ENCODE measurements at regions not wholly inside any gene's neighbourhood (a gene's known extent, or its start where the extent isn't known, plus 50 kb on each side); places are given as distances from the start of the nearest gene placed in this dataset.

DNA sequence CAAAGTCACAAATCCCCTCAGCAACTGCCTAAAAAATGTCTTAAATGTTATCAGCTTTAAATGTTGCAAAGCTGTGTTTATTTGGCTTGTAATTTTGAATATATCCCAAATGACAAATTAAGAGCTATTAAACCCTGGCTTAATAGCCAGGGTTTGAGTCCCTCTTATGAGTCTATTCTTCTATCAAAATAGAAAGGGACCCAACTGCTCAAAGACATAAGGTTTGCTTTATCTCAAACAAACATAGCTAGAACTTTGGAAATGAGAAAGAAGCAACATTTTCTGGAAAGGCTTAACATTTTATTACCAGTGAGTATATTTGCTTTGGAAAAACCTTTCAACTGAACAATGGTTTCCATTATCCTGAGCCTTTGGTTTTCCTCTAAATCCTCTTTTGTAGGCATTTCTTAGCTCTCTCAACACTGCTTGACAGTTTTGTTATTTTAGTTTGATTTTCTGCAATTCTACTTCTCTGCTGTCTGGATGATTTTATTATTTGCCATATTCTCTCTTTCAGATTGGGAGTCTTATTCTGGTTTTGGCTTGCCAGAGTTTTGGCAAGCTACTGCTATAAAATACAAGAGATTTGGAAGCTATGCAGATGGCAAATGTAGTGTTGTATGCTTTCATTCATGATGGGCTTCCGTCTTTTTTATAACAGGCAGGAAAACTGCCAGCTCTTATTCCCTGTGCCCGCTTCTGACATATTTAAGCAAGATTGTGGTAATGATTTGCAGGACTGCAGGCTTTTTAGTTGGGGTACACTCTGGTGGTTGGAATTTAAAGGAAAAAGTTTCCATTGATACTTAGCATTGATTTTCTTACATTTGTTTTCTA, 734.9 kb downstream of the DTWD2 start:
- Histone ChIP-seq H3K36me3 (replicated peaks) (no peaks in the 10 kb centered on the region), H3K27me3 (ENCODE audit: low read depth) (no peaks in the 10 kb centered on the region), H3K9me3 (0 out of 2 replicates have a peak, but pooled peaks cover 5% of the 10 kb centered on the region), H3K4me3 (no peak overlapping the region), H3K4me1 (peaks cover 6% of the 10 kb centered on the region; the same call in 1 of the 2 replicates)
- DNase-seq (ENCODE audit: low spot score in 2 of 2), result peak in 1 of 2 experiments; percentile 90
- in situ Hi-C loops (cut with MboI; ENCODE audit: low sequenced_read_pairs), result no loop called here

DNA sequence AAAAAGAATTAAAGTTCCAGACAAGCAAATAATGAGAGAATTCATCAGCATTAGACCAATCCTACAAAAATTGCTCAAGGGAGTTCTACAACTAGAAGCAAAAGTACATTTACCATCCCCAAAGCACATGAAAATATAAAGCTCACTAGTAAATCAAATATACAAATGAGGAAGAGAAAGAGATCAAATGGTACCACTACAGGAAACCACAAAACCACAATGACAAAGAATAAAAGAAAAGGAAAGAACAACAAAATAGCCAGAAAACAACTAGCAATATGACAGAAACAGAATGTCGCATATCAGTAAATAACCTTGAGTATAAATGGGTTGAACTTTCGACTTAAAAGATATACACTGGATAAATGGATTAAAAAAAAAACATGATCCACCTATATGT, 739.0 kb downstream of the DTWD2 start:
- Histone ChIP-seq H3K4me3 (no peak overlapping the region), H3K4me1 (peaks cover 9% of the 10 kb centered on the region), H3K9me3 (0 out of 2 replicates have a peak, but pooled peaks cover 5% of the 10 kb centered on the region), H3K27me3 (ENCODE audit: low read depth) (no peaks in the 10 kb centered on the region), H3K36me3 (replicated peaks) (no peaks in the 10 kb centered on the region)
- no peak for DNase-seq (ENCODE audit: low spot score in 2 of 2)
- in situ Hi-C loops (cut with MboI; ENCODE audit: low sequenced_read_pairs), result no loop called here

DNA sequence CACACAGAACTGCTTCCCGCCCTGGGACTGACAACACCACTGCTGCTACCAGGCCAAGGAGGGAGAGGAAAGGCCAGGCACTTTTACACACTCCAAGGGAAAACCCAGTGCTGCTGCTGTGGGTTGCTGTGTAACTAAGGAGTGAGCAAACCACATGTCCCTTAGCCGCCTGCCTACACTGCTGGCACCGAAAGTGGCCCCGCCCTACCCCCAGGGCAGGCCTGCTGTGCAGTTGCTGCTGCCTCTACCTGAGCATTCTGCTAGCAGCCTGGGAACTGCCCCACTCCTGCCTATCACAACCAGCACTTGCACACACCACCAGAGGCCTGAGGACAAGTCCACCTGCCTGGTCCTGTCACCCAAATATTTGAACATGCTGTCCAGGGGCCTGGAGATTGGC, 740.9 kb downstream of the DTWD2 start:
- no peak for DNase-seq (ENCODE audit: low spot score in 2 of 2)
- Histone ChIP-seq H3K4me3 (no peak overlapping the region), H3K36me3 (replicated peaks) (no peaks in the 10 kb centered on the region), H3K9me3 (0 out of 2 replicates have a peak, but pooled peaks cover 5% of the 10 kb centered on the region), H3K4me1 (peaks cover 8% of the 10 kb centered on the region), H3K27me3 (ENCODE audit: low read depth) (no peaks in the 10 kb centered on the region)
- in situ Hi-C loops (cut with MboI; ENCODE audit: low sequenced_read_pairs), result no loop called here

DNA sequence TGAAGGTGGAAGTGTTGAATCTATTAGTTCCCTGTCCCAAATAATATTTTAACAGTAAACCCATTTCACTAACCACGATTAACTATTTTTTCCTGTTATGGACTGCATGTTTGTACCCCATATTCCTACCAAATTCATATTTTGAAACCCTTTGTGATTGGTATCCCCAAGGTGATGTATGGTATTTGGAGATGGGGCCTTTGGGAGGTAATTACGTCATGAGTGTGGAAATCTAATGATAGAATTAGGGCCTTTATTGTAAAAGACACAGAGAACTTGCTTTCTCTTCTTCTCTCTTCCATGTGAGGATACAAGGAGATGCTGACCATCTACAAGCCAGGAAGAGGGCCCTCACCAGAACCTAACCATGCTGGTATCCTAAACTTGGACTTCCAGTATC, 744.7 kb downstream of the DTWD2 start:
- in situ Hi-C loops (cut with MboI; ENCODE audit: low sequenced_read_pairs), result no loop called here
- no peak for DNase-seq (ENCODE audit: low spot score in 2 of 2)
- H3K27me3 ChIP-seq (ENCODE audit: low read depth), result no peaks in the 10 kb centered on the region
- no peaks in the 10 kb centered on the region for H3K36me3 ChIP-seq (replicated peaks)
- no peak overlapping the region for H3K4me3 ChIP-seq
- H3K4me1 ChIP-seq, result peaks cover 8% of the 10 kb centered on the region
- no peaks in the 10 kb centered on the region for H3K9me3 ChIP-seq

DNA sequence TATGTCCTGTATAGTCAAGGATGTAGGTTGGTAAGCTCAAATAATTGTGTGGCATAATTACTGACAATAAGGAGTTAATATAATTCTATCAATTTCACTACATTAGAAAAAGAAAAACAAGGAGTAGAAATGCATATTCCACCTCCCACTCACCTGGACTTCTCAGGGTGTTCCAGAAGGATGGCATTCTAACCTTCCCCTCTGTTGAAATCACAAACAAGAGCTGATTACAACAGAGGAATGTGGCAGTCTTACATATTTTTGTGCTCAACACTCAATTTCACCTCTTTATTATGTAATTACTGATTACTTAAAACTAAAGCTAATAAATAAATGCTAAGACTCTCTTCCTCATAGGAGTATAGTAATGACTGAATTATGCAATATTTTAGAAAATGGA, 745.3 kb downstream of the DTWD2 start:
- H3K4me1 ChIP-seq, result peaks cover 8% of the 10 kb centered on the region
- H3K4me3 ChIP-seq, result no peak overlapping the region
- H3K36me3 ChIP-seq (replicated peaks), result no peaks in the 10 kb centered on the region
- in situ Hi-C loops (cut with MboI; ENCODE audit: low sequenced_read_pairs), result no loop called here
- no peak for DNase-seq (ENCODE audit: low spot score in 2 of 2)
- no peaks in the 10 kb centered on the region for H3K27me3 ChIP-seq (ENCODE audit: low read depth)
- H3K9me3 ChIP-seq, result no peaks in the 10 kb centered on the region

DNA sequence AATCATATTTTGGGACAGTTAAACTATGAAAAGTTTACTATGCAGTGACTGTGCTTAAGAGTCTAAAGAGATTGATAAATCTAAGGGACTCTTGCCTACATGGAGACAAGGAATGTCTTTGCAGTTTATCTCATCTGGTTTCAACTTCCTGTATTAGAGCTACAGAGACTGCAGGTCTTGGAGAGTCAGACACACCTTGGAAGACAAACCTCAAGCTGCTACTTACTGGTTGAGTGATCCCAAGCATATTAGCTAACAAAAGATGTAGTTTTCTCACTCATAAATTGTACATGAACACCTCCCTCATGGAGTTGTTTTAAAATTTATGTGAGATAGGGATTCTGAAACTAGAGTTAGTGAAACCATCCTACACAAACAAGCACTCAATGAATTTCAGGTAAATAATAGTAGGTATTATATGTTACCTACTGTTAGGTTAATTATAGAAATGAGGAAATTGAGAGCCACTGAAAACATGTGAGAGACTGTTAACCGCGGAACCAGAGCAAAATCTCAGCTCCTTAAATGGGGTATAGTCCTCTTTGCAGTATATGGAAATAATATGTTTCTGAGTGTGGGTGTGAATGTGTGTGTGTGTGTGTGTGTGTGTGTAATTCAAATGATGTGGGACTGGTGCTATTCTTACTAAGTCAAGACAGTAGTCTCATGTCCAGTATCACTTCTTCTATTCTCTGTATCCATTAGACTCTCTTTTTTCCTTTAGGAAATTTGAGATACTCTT, 752.1 kb downstream of the DTWD2 start:
- H3K27me3 ChIP-seq (ENCODE audit: low read depth), result no peaks in the 10 kb centered on the region
- DNase-seq (ENCODE audit: low spot score in 2 of 2), result no peak
- no peaks in the 10 kb centered on the region for H3K36me3 ChIP-seq (replicated peaks)
- peaks cover 3% of the 10 kb centered on the region; the same call in 1 of the 2 replicates for H3K4me1 ChIP-seq
- in situ Hi-C loops (cut with MboI; ENCODE audit: low sequenced_read_pairs), result no loop called here
- no peak overlapping the region for H3K4me3 ChIP-seq
- H3K9me3 ChIP-seq, result no peaks in the 10 kb centered on the region

DNA sequence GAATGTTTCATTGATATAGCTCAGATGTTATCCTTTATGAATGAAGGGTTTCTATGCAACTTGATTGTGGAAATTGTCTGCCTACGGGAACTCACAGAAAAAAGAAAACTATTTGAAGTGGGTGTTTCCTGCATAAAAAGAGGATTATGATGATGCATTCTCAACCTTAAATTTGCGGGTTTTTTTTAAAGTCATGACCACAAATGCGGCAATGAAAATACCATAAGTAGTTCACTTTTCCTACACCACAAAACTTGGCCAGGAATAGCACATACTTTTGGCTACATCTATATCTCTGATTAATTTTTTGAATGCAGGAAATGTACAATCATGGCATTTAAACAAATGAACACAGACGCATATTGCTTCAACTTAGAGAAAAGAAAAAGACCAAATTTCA, 754.7 kb downstream of the DTWD2 start:
- Histone ChIP-seq H3K36me3 (replicated peaks) (no peaks in the 10 kb centered on the region), H3K4me3 (no peak overlapping the region), H3K9me3 (no peaks in the 10 kb centered on the region), H3K4me1 (peaks cover 9% of the 10 kb centered on the region), H3K27me3 (ENCODE audit: low read depth) (no peaks in the 10 kb centered on the region)
- peak in 1 of 2 experiments; percentile 26 for DNase-seq (ENCODE audit: low spot score in 2 of 2)
- in situ Hi-C loops (cut with MboI; ENCODE audit: low sequenced_read_pairs), result no loop called here

DNA sequence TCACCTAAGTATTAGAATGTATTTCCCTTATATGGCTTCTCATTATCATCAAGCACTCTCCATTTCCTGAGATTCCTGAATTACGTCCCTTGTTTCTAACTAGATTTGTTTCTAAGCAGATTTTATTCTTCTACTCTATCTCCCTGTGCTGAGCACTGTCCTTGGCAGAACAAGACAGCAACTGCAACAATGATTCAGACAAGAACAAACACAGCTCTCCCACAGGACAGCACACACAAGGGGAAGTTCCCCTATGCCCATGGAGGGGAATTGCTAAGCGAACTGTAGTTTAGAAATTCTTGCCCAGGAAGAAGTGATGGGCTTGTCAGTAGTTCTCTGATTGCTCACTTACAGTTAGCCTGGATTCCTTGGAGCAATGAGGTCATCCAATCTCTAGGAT, 759.9 kb downstream of the DTWD2 start:
- Histone ChIP-seq H3K36me3 (replicated peaks) (no peaks in the 10 kb centered on the region), H3K4me1 (peaks cover 6% of the 10 kb centered on the region), H3K27me3 (ENCODE audit: low read depth) (no peaks in the 10 kb centered on the region), H3K9me3 (no peaks in the 10 kb centered on the region), H3K4me3 (no peak overlapping the region)
- in situ Hi-C loops (cut with MboI; ENCODE audit: low sequenced_read_pairs), result no loop called here
- no peak for DNase-seq (ENCODE audit: low spot score in 2 of 2)

DNA sequence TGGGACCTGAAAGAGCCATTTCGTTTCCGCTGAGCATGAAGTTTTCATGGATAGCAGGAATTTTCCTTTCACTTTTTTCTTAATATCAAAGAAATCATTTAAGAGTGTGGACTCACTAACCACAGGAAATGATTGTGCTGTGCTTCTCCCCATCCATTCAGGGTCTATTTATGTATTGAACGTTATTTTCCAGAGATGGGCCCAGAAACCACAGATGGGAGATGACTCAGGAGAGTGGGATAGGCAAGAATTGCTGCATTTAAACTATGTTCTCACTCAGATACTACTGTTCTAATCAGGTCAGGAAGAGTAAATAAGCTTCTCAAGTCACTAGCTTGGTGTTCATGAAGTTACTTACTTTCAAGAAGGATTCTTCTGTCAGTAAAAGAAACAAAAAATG, 763.8 kb downstream of the DTWD2 start:
- no peaks in the 10 kb centered on the region for H3K9me3 ChIP-seq
- no peaks in the 10 kb centered on the region for H3K36me3 ChIP-seq (replicated peaks)
- H3K4me3 ChIP-seq, result no peak overlapping the region
- no peak for DNase-seq (ENCODE audit: low spot score in 2 of 2)
- in situ Hi-C loops (cut with MboI; ENCODE audit: low sequenced_read_pairs), result no loop called here
- H3K4me1 ChIP-seq, result peaks cover 6% of the 10 kb centered on the region
- no peaks in the 10 kb centered on the region for H3K27me3 ChIP-seq (ENCODE audit: low read depth)

DNA sequence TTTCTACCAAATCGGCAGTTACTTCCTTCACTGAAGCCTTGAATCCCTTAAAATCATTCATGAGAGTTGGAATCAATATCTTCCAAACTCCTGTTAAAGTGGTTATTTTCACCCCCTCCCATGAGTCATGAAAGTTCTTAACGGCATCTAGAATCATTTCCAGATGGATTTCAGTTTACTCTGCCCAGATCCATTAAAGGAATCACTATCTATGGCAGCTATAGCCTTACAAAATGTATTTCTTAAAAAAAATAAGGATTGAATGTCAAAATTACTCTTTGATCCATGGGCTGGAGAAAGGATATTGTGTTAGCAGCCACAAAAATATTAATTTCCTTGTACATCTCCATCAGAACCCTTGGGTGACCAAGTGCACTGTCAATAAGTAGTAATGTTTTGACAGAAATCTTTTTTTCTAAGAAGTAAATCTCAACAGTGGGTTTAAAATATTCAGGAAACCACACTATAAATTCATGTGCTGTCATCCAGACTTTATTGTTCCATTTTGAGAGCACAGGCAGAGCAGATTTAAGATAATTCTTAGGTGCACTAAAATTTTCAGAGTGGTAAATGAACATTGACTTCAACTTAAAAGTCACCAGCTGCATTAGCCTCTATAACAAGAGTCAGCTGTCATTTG, 767.7 kb downstream of the DTWD2 start:
- H3K4me3 ChIP-seq, result no peak overlapping the region
- no peak for DNase-seq (ENCODE audit: low spot score in 2 of 2)
- in situ Hi-C loops (cut with MboI; ENCODE audit: low sequenced_read_pairs), result no loop called here
- no peaks in the 10 kb centered on the region for H3K4me1 ChIP-seq
- no peaks in the 10 kb centered on the region for H3K27me3 ChIP-seq (ENCODE audit: low read depth)
- H3K36me3 ChIP-seq (replicated peaks), result no peaks in the 10 kb centered on the region
- H3K9me3 ChIP-seq, result no peaks in the 10 kb centered on the region

DNA sequence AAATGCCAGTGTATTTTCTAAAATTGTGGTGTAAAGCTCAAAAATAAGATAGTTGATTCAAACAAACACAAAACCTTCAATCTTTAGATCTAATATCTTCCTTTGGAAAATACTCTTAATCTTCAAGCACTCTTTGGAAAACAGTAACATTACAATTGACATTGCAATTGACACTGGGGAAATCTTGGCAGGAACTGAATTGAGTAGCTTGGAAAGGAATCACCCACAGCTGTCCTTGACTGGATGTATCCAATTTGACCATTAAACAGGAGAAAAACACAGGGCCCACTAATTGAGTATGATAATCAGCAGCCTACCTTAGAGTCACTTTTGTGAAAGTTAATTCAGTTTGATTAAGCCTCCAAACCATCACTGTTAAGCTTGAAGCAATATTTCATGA, 776.7 kb downstream of the DTWD2 start:
- in situ Hi-C loops (cut with MboI; ENCODE audit: low sequenced_read_pairs), result no loop called here

DNA sequence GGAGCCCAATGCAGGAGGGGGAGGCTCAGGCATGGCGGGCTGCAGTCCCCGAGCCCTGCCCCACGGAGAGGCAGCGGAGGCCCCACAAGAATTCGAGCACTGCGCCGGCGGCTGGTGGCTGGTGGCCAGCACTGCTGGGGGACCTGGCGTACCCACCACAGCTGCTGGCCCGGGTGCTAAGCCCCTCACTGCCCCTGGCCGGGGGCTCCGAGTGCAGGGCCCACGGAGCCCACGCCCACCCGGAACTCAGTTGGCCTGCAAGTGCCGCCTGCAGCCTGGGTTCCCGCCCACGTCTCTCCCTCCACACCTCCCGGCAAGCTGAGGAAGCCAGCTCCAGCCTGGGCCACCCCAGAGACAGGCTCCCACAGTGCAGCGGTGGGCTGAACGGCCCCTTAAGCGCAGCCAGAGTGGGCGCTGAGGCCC, 780.3 kb downstream of the DTWD2 start:
- peaks cover 4% of the 10 kb centered on the region; the same call in 1 of the 2 replicates for H3K4me1 ChIP-seq
- no peak for DNase-seq (ENCODE audit: low spot score in 2 of 2)
- no peaks in the 10 kb centered on the region; the same call in 1 of the 2 replicates for H3K9me3 ChIP-seq
- no peaks in the 10 kb centered on the region for H3K36me3 ChIP-seq (replicated peaks)
- no peak overlapping the region for H3K4me3 ChIP-seq
- H3K27me3 ChIP-seq (ENCODE audit: low read depth), result no peaks in the 10 kb centered on the region
- in situ Hi-C loops (cut with MboI; ENCODE audit: low sequenced_read_pairs), result no loop called here

More for the DNA sequence above, 776.7 kb downstream of the DTWD2 start:
- no peaks in the 10 kb centered on the region; the same call in 1 of the 2 replicates for H3K9me3 ChIP-seq
- H3K36me3 ChIP-seq (replicated peaks), result no peaks in the 10 kb centered on the region
- no peaks in the 10 kb centered on the region for H3K27me3 ChIP-seq (ENCODE audit: low read depth)
- no peak for DNase-seq (ENCODE audit: low spot score in 2 of 2)
- H3K4me1 ChIP-seq, result no peaks in the 10 kb centered on the region; the same call in 1 of the 2 replicates
- no peak overlapping the region for H3K4me3 ChIP-seq

DNA sequence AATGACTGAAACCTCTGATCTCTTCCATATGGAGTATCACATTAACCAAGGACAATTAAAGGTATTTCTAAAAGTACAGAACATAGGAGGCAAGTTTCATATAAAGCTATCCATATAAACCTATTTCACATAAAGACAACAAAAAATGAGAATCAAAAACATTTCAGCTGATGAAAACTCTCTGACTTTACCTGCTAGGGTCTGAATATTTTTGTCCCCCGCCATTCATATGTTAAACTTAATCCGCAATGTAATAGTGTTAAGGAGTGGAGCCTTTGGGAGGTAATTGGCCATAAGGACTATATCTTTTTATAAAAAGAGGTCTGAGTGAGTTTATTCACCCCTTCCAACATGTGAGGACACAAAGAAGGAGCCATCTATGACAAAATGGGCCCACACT, 788.5 kb downstream of the DTWD2 start:
- no peaks in the 10 kb centered on the region for H3K9me3 ChIP-seq

DNA sequence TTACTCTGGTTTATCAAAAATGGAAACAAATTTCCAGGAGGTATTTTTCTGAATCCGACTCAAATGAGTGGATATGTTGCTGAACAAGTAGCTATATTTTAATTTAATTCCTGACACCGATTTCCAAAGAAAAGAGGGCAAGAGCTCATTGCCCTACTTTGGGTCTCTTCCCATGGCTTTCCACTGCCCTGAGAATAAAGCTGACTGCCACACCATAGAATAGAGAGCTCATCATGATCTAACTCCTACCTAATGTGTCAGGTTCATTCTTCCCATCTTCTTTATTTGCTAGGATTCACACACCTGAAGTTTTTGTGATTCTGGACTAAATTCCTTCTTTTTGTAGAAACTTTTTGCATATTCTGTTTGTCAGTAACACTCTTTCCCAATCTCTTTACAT, 792.1 kb downstream of the DTWD2 start:
- H3K4me3 ChIP-seq, result no peak overlapping the region
- in situ Hi-C loops (cut with MboI; ENCODE audit: low sequenced_read_pairs), result no loop called here
- no peaks in the 10 kb centered on the region for H3K27me3 ChIP-seq (ENCODE audit: low read depth)
- no peaks in the 10 kb centered on the region for H3K9me3 ChIP-seq
- no peak for DNase-seq (ENCODE audit: low spot score in 2 of 2)
- H3K36me3 ChIP-seq (replicated peaks), result no peaks in the 10 kb centered on the region
- H3K4me1 ChIP-seq, result peaks cover 17% of the 10 kb centered on the region

More for the DNA sequence above, 788.5 kb downstream of the DTWD2 start:
- no peaks in the 10 kb centered on the region for H3K36me3 ChIP-seq (replicated peaks)
- peaks cover 17% of the 10 kb centered on the region for H3K4me1 ChIP-seq
- no peaks in the 10 kb centered on the region for H3K27me3 ChIP-seq (ENCODE audit: low read depth)
- in situ Hi-C loops (cut with MboI; ENCODE audit: low sequenced_read_pairs), result no loop called here
- DNase-seq (ENCODE audit: low spot score in 2 of 2), result peak; percentile 14 to 90
- H3K4me3 ChIP-seq, result no peak overlapping the region
